LNCaP clone FGC (cell line): ENCODE measurements at regions not wholly inside any gene's neighbourhood (a gene's known extent, or its start where the extent isn't known, plus 50 kb on each side); places are given as distances from the start of the nearest gene placed in this dataset.
A peak's percentile ranks its signal among the peaks of the same experiment; 100 is the strongest.

ENCODE experiments used
- DNase-seq: peaks from one replicate; pipeline ENCODE4 v3.0.0-alpha.2; 2011; ENCODE audit warnings: low read depth
- H3K4me3 ChIP-seq: 2 replicates; pipeline ENCODE4 v1.5.1; 2011; ENCODE audit warnings: mild to moderate bottlenecking, low read depth, low read length, control low read depth
- CTCF ChIP-seq: IDR thresholded peaks from 2 replicates; pipeline ENCODE4 v1.5.1; 2012; ENCODE audit warnings: mild to moderate bottlenecking; ENCODE audit not compliant: control insufficient read depth, insufficient read depth; ENCODE audit errors: extremely low read depth

DNA sequence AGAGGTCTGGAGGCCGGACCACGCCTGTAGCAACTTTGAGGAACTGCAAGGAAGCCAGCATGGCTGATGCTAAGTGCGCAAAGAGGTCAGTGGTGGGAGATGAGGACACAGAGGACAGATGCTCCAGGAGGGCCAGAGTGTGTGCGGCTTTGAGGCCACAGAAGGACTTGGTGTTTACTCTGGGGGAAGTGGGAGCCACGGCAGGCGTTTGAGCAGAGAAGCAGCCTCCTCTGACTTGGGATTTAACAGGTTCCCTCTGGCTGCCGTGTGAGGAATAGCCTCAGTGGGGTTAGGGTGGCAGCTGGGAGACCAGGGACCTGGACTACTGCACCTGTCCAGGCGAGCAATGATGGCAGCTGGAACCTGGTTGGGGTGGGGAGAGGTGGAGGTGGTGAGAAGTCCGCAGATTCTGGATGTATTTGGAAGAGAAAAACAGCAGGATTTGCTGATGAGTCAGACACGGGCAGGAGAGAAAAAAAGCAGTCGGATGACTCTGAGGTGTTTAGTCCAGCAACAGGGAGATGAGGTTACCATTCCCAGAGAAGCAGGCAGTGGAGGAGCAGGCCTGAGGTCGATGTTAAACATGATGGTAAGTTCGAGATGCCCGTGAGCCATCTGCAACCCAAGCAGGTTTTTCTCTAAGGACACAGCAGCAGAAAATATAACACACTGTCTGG is 143.5 kb downstream of the SCARB1 start:
- no peak overlapping the region for H3K4me3 ChIP-seq
- peak; percentile 30 for DNase-seq
- peak; percentile 12; the same call in 1 of the 2 replicates for TF ChIP-seq CTCF

GRCh38 chr12:124719231-124719630 is 144.4 kb downstream of the SCARB1 start:
- no peak overlapping the region for H3K4me3 ChIP-seq
- no peak for TF ChIP-seq CTCF
- DNase-seq: no peak

DNA sequence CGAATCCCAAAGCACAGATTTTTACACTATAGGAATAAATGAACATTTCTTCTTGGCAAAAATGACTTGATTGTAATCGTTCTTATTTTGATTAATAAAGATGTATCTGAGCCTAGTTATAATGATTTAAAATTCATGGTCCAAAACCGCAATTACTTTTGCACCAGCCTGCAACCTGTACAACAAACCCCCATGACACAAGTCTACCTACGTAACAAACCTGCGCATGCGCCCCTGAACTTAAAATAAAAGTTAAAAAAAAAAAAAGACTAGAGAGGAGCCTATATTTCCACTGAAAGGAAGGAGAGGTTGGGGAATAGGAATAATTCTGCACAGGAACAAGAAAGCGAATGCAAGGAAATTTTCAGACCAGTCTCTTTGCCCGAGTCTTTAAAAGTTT is 145.2 kb downstream of the SCARB1 start:
- H3K4me3 ChIP-seq: no peak overlapping the region
- DNase-seq: no peak
- no peak for TF ChIP-seq CTCF

DNA sequence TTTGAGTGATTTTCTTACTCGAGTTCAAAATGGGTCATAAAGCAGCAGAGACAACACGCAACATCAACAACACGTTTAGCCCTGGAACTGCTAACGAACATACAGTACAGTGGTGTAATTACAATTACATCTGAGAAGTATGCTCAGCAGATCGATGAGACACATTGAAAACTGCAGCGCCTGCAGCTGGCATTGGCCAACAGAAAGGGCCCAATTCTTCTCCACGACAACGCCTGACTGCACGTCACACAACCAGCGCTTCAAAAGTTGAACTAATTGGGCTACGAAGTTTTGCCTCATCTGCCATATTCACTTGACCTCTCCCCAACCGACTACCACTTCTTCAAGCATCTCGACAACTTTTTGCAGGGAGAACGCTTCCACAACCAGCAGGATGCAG is 145.6 kb downstream of the SCARB1 start:
- DNase-seq: no peak

DNA sequence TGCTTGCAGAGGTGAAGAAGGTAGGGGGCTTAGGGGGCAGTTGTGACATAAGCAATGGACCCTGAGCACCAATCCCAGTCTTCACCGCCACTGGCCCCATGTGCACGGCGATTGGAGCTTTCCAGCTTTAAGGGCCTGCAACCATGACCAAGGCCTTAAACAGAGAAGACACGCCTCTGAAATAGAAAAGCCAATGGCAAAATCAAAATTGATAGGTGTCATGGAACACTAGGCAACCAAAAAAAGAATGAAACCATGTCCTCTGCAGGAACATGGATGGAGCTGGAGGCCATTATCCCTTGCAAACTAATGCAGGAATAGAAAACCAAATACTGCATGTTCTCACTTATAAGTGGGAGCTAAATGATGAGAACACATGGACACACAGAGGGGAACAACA is 146.3 kb downstream of the SCARB1 start:
- no peak for TF ChIP-seq CTCF
- DNase-seq: no peak
- H3K4me3 ChIP-seq: no peak overlapping the region

More for the DNA sequence above, 145.6 kb downstream of the SCARB1 start:
- H3K4me3 ChIP-seq: no peak overlapping the region
- no peak for TF ChIP-seq CTCF

- no peak overlapping the region for H3K4me3 ChIP-seq
- DNase-seq: no peak
- TF ChIP-seq CTCF: no peak
These were observed 147.2 kb downstream of the SCARB1 start for GRCh38 chr12:124716208-124717130.
